ENCODE measurements at regions not wholly inside any gene's neighbourhood (a gene's known extent, or its start where the extent isn't known, plus 50 kb on each side); places are given as distances from the start of the nearest gene placed in this dataset.

DNA sequence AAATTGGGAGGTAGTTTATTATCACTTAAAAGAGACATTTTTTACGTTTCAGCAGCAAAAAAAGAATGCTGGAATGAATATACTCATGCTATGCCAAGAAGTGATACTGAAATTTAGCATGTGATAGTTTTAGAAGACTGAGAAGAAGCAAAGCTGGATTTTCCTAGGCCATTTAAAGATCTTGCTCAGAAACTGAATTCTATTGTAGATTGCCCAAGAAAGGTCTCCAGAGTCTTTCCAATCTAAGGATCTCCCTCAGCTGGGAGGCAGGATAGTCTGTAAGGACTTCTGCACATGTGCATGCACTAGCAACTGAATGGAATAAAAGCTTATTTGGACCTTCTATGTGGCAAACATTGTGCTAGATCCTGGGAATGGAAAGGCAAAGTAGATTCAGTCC is 334.5 kb downstream of the DTWD2 start:
- Histone ChIP-seq H3K4me3 (no peak overlapping the region), H3K4me2 (no peak overlapping the region), H3K27me3 (ENCODE audit: insufficient read depth, low read depth) (no peaks in the 10 kb centered on the region), H4K20me1 (ENCODE audit: insufficient read depth) (no peaks in the 10 kb centered on the region), H3K27ac (no peak overlapping the region), H3K36me3 (ENCODE audit: low read depth) (no peaks in the 10 kb centered on the region), H3K9me3 (ENCODE audit: insufficient read depth, low read depth) (no peaks in the 10 kb centered on the region), H3K9me2 (ENCODE audit: insufficient read depth) (no peaks in the 10 kb centered on the region), H3F3A (ENCODE audit: insufficient read depth, low read depth) (no peaks in the 10 kb centered on the region), H3K79me2 (ENCODE audit: low read depth) (no peaks in the 10 kb centered on the region), H2AFZ (no peak overlapping the region), H3K4me1 (replicated peaks; ENCODE audit: insufficient read depth) (no peaks in the 10 kb centered on the region)
- intact Hi-C loops (cut with micrococcal nuclease; ENCODE audit: unreplicated experiment): no loop called here
- BruUV-seq (replicated peaks): no TSS peak
- POLR2A ChIA-PET (ENCODE audit: unreplicated experiment): no interaction called here
- CTCF ChIA-PET: no interaction called here
- no peak for TF ChIP-seq EZH2 (IDR thresholded peaks at IDR 0.05; ENCODE audit: low read depth)
- TF ChIP-seq, protein P1, sequence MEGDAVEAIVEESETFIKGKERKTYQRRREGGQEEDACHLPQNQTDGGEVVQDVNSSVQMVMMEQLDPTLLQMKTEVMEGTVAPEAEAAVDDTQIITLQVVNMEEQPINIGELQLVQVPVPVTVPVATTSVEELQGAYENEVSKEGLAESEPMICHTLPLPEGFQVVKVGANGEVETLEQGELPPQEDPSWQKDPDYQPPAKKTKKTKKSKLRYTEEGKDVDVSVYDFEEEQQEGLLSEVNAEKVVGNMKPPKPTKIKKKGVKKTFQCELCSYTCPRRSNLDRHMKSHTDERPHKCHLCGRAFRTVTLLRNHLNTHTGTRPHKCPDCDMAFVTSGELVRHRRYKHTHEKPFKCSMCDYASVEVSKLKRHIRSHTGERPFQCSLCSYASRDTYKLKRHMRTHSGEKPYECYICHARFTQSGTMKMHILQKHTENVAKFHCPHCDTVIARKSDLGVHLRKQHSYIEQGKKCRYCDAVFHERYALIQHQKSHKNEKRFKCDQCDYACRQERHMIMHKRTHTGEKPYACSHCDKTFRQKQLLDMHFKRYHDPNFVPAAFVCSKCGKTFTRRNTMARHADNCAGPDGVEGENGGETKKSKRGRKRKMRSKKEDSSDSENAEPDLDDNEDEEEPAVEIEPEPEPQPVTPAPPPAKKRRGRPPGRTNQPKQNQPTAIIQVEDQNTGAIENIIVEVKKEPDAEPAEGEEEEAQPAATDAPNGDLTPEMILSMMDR (conservative IDR thresholded peaks at IDR 0.05): no peak
- DNase-seq: no peak

DNA sequence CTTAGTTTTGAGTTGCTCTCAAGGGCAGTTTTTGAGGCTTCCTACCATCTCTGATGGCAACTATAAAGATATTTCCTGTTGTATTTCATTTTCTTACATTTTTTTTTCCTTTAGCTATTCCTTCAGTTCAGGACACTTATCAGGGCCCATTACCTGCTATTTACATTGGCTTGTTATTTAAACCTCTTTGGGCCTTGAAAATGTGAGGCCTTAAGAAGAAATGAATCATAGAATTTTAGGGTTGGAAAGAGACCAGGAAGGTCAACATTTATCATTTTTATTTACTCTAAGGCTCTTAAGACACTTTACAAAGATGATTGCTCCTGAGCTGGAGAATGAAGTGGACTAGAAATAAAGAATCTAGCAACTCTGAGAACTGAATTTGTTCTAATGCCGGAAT is 335.2 kb downstream of the DTWD2 start:
- POLR2A ChIA-PET (ENCODE audit: unreplicated experiment): no interaction called here
- Histone ChIP-seq H3K27me3 (ENCODE audit: insufficient read depth, low read depth) (no peaks in the 10 kb centered on the region), H3K4me1 (replicated peaks; ENCODE audit: insufficient read depth) (no peaks in the 10 kb centered on the region), H3K79me2 (ENCODE audit: low read depth) (no peaks in the 10 kb centered on the region), H3K36me3 (ENCODE audit: low read depth) (no peaks in the 10 kb centered on the region), H3K4me2 (no peak overlapping the region), H3F3A (ENCODE audit: insufficient read depth, low read depth) (no peaks in the 10 kb centered on the region), H3K9me3 (ENCODE audit: insufficient read depth, low read depth) (no peaks in the 10 kb centered on the region), H2AFZ (no peak overlapping the region), H3K9me2 (ENCODE audit: insufficient read depth) (no peaks in the 10 kb centered on the region), H4K20me1 (ENCODE audit: insufficient read depth) (no peaks in the 10 kb centered on the region), H3K27ac (no peak overlapping the region), H3K4me3 (no peak overlapping the region)
- CTCF ChIA-PET: no interaction called here
- TF ChIP-seq EZH2 (IDR thresholded peaks at IDR 0.05; ENCODE audit: low read depth): no peak
- TF ChIP-seq, protein P1 (conservative IDR thresholded peaks at IDR 0.05): no peak
- no TSS peak for BruUV-seq (replicated peaks)
- DNase-seq: no peak
- intact Hi-C loops (cut with micrococcal nuclease; ENCODE audit: unreplicated experiment): no loop called here

DNA sequence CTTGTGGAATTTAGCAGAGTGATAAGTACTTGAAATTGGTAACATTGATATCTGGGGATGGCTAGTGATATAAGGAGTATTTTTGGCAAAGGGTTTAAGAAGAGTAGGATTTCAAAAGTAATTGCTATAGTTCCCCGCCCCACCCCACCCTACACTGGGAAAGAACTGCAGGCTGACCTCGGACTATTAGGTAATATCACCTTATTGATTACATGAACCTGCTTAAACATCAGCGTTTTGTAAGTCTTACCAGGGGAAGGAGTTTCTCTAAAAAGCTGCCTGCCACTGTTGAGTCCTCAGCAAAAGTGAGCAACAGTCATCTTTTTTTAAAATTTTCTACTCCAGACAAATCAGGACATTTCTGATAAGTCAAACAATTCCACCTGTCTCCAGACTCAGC is 337.3 kb downstream of the DTWD2 start:
- no TSS peak for BruUV-seq (replicated peaks)
- H3K4me2 ChIP-seq: no peak overlapping the region
- POLR2A ChIA-PET (ENCODE audit: unreplicated experiment): no interaction called here
- no peaks in the 10 kb centered on the region for H3K9me3 ChIP-seq (ENCODE audit: insufficient read depth, low read depth)
- H2AFZ ChIP-seq: no peak overlapping the region
- H3K79me2 ChIP-seq (ENCODE audit: low read depth): no peaks in the 10 kb centered on the region
- H3K36me3 ChIP-seq (ENCODE audit: low read depth): no peaks in the 10 kb centered on the region
- no peaks in the 10 kb centered on the region for H3K9me2 ChIP-seq (ENCODE audit: insufficient read depth)
- CTCF ChIA-PET: no interaction called here
- H3F3A ChIP-seq (ENCODE audit: insufficient read depth, low read depth): no peaks in the 10 kb centered on the region
- no peak overlapping the region for H3K27ac ChIP-seq
- no peaks in the 10 kb centered on the region for H3K4me1 ChIP-seq (replicated peaks; ENCODE audit: insufficient read depth)
- no peak overlapping the region for H3K4me3 ChIP-seq
- DNase-seq: no peak
- TF ChIP-seq, protein P1 (conservative IDR thresholded peaks at IDR 0.05): no peak
- TF ChIP-seq EZH2 (IDR thresholded peaks at IDR 0.05; ENCODE audit: low read depth): no peak
- intact Hi-C loops (cut with micrococcal nuclease; ENCODE audit: unreplicated experiment): no loop called here
- H4K20me1 ChIP-seq (ENCODE audit: insufficient read depth): no peaks in the 10 kb centered on the region
- no peaks in the 10 kb centered on the region for H3K27me3 ChIP-seq (ENCODE audit: insufficient read depth, low read depth)
